ENCODE measurements at regions not wholly inside any gene's neighbourhood (a gene's known extent, or its start where the extent isn't known, plus 50 kb on each side); places are given as distances from the start of the nearest gene placed in this dataset.

DNA sequence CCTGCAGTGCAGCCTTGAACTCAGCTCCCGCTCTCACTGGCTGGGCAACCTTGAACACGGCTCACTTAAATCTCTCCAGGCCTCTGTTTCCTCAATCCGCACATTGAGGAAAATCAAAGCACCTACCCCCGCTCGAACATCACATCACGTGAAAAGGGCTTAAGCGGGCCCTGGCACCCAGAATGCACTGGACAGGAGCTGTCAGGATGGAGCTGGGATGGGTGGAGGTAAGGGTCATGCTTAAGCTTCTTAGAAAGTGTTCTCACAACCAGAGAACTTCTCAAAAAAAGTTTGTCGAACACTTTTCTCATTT, 55.7 kb upstream of the MGMT start:
- in situ Hi-C loops (cut with MboI; ENCODE audit: low sequenced_read_pairs, unreplicated experiment) = no loop called here
- DNase-seq (ENCODE audit: low spot score) = no peak
- TF ChIP-seq, protein P1, sequence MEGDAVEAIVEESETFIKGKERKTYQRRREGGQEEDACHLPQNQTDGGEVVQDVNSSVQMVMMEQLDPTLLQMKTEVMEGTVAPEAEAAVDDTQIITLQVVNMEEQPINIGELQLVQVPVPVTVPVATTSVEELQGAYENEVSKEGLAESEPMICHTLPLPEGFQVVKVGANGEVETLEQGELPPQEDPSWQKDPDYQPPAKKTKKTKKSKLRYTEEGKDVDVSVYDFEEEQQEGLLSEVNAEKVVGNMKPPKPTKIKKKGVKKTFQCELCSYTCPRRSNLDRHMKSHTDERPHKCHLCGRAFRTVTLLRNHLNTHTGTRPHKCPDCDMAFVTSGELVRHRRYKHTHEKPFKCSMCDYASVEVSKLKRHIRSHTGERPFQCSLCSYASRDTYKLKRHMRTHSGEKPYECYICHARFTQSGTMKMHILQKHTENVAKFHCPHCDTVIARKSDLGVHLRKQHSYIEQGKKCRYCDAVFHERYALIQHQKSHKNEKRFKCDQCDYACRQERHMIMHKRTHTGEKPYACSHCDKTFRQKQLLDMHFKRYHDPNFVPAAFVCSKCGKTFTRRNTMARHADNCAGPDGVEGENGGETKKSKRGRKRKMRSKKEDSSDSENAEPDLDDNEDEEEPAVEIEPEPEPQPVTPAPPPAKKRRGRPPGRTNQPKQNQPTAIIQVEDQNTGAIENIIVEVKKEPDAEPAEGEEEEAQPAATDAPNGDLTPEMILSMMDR (IDR thresholded peaks at IDR 0.05; ENCODE audit: borderline replicate concordance, control extremely low read depth, extremely low read depth, insufficient read depth, missing control alignments) = no peak

DNA sequence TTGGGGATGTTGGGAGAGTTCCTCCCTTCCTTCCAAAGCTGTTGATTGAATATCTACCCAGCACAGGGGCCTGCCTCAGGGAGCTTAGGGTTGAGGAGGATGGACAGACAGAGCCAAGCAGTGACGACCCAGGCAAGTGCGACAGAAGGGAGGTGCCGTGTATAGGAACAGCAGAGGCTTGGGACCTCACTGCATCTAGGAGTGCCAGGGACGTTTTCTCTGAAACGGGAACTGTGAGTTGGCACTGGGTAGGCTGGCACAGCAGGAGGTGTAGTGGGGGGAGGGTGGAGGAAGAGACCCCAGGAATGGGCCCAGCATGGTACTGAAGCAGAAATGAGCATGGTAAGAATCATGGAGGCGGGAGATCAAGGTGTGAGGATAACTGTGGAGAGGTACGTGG, 55.3 kb upstream of the MGMT start:
- TF ChIP-seq, protein P1 (IDR thresholded peaks at IDR 0.05; ENCODE audit: borderline replicate concordance, control extremely low read depth, extremely low read depth, insufficient read depth, missing control alignments) = no peak
- no peak for DNase-seq (ENCODE audit: low spot score)
- in situ Hi-C loops (cut with MboI; ENCODE audit: low sequenced_read_pairs, unreplicated experiment) = no loop called here

DNA sequence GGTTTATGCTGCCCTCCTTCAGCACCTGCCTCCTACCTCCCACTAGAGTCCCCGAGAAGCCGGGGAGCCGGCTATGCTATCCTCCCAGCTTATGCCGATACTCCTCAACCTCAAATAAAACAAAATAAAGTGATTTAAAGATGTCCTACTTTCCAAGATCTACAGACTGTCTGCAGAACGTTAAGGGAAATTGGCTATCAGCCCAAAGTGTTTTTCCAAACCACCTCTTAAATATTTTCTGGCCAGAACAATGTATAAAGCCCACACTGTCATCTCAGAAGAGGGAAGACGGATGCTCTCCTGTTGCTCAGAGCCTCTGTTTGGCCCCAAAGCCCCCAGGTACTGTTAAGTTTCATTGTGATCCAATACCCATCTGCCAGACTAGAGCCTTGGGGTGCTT, 54.0 kb upstream of the MGMT start:
- DNase-seq (ENCODE audit: low spot score) = no peak
- in situ Hi-C loops (cut with MboI; ENCODE audit: low sequenced_read_pairs, unreplicated experiment) = no loop called here
- TF ChIP-seq, protein P1 (IDR thresholded peaks at IDR 0.05; ENCODE audit: borderline replicate concordance, control extremely low read depth, extremely low read depth, insufficient read depth, missing control alignments) = no peak

DNA sequence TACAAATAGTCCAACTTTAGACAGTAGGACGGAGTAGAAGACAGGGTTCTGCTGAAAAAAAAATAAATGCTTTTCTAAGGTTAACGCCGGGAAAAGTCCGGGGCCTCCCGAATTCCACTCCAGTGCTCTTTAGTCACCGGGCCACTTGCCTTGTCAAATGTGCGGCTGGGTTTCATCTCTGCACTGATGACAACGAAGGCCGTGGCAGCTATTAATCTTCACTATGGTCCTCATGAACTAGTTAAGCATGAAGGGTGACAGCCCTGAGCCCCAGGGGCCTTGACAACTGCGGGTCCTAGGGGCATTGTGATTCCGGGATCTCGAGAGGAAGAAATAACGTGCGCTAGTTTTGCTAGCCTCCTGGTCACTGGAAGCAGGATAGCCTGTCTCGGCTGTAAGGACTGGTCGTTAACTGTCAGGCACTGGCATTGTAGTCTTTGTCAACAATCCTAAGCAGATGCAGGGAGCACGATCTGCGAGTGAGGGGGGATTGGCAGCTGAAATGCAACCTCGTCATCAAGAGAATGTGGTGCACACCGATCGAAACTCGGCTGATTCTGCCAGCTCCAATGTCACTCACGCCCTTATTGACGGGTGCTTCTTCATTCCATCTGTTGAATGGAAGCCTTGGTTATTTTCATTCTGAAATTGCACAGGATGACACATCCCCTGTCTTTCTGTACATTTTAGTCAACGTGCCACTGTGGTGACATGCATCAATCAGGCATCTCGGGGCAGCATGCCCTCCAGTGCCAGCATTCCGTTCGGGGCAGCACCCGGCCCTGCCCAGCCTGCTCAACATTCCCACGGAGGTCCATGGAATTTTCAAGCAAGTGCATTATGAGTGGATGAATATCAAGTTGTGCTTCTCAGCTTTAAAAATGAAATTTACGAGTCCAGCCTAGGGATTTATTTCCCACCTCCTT, 51.6 kb upstream of the MGMT start:
- no peak for DNase-seq (ENCODE audit: low spot score)
- TF ChIP-seq, protein P1 (IDR thresholded peaks at IDR 0.05; ENCODE audit: borderline replicate concordance, control extremely low read depth, extremely low read depth, insufficient read depth, missing control alignments) = no peak
- in situ Hi-C loops (cut with MboI; ENCODE audit: low sequenced_read_pairs, unreplicated experiment) = no loop called here

DNA sequence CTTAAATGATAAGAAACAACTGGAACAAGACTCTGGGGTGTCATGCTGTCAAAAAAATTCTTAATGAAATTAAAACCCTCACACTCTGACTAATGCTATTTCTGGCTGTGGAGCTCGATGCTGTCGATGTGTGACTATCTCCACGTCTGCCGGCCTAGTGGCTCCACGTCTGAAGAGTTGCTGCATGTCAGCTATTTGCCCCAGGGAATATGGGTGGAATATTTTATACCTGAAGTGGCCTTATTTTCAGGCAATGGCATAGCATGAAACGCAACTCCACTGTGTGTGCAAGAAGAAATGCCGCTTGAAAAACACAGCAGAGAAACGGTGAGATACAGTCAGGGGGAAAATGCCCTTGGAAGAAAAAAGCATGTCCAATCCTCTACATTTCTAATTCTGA, 50.9 kb upstream of the MGMT start:
- TF ChIP-seq, protein P1 (IDR thresholded peaks at IDR 0.05; ENCODE audit: borderline replicate concordance, control extremely low read depth, extremely low read depth, insufficient read depth, missing control alignments) = no peak
- in situ Hi-C loops (cut with MboI; ENCODE audit: low sequenced_read_pairs, unreplicated experiment) = no loop called here
- DNase-seq (ENCODE audit: low spot score) = no peak

DNA sequence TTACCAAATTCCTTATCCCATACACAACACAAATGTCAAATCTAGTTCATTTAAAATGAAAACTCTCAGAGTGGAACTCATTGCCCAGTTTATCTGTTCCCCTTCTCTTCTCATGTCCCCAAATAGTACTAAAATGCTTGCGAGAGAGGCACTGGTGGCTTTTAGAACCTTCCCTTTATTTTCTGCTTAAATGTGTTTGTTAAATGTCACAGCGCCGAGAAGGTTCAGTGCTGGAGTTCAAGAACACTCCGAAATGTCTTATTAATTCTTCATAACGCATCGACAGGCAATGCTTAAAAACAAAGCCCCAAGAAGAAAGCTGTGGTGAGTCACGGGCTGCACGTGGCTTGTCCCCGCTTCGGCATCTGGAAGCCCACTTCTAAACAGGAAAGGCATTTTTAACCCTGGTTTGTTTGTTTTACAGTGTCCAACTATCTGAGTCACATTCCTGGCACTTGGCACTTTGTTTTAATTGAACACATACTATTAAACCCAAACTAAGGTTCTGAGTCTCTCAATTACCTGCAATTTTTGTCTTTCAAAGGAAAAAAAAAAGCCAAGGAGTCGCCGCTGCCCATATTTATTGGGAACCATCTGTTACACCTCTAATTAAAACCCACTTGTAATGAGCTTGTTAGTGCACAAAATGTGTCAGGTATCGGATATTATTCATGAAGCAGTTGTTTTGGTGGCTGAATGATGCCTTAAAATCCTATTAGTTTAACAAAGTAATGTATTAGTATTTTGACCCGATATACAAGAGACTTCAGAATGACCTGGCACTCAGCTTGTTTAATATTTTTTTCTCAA, 49.9 kb upstream of the MGMT start:
- TF ChIP-seq, protein P1 (IDR thresholded peaks at IDR 0.05; ENCODE audit: borderline replicate concordance, control extremely low read depth, extremely low read depth, insufficient read depth, missing control alignments) = no peak
- in situ Hi-C loops (cut with MboI; ENCODE audit: low sequenced_read_pairs, unreplicated experiment) = no loop called here
- no peak for DNase-seq (ENCODE audit: low spot score)
